ENCODE measurements at regions not wholly inside any gene's neighbourhood (a gene's known extent, or its start where the extent isn't known, plus 50 kb on each side); places are given as distances from the start of the nearest gene placed in this dataset.
"Not testable (repeated sequence)": the region's sequence is repeated elsewhere in the genome, so short reads cannot be mapped to it uniquely, and the experiment has no call there.

DNA sequence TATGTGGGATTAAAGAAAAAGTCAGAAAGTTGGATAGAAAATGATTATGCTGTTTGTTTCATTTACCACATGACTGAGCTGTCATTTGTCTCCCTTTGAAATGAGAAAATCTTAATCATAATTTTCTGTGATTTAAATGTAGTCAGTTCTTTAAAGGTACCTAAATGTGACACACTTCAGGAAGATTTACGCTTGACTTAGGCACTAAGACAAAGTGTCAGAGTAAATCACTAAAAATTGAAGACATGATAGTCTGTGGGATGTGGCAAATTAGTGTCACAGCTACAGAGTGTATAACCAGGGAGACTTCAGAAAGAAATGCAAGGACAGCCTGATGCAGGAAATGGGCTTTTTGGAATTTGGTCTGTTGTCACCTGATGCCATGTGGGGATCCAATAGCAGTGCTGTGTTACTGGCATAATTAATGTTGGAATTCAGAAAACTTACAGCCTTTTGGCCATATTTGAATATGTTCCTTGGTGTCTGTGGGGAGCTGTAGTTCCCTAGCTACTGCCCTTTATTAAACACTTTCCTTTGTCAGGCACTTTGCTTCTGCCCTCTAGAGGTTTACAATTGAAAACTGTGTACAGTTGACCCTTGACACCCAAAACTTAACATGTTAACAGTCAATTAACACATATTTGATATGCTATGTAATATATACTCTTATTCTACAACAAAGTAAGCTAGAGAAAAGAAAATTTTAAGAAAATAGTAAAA lies 493.8 kb downstream of the UTRN start:
- peaks cover 3 to 6% of the 10 kb centered on the region in 2 donors for H3K36me3 Mint-ChIP-seq (ENCODE audit: insufficient read depth in 2 of 2)
- no peak overlapping the region for H3K4me3 Mint-ChIP-seq
- H3K9me3 Mint-ChIP-seq, result no peaks in the 10 kb centered on the region
- DNase-seq (no peak), ATAC-seq (replicated peaks in 1 of 2) (no peak)
- no peaks in the 10 kb centered on the region for H3K27me3 Mint-ChIP-seq (ENCODE audit: low read depth)
- H3K27ac Mint-ChIP-seq, result no peak overlapping the region
- no peaks in the 10 kb centered on the region for H3K4me1 Mint-ChIP-seq (ENCODE audit: low read depth)

DNA sequence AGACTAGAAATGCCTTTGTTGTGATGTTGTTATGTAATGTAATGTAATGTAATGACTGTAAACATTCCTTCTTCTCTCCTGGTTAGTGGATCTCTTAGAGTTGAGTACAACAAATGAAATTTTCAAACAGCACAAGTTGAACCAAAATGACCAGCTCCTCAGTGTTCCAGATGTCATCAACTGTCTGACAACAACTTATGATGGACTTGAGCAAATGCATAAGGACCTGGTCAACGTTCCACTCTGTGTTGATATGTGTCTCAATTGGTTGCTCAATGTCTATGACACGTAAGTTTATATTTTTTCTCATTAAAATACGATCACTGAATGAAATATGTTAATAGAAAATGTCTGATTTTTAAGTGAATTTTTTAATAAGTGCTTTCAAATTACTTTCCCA lies 496.7 kb downstream of the UTRN start:
- no peak overlapping the region for H3K27ac Mint-ChIP-seq

DNA sequence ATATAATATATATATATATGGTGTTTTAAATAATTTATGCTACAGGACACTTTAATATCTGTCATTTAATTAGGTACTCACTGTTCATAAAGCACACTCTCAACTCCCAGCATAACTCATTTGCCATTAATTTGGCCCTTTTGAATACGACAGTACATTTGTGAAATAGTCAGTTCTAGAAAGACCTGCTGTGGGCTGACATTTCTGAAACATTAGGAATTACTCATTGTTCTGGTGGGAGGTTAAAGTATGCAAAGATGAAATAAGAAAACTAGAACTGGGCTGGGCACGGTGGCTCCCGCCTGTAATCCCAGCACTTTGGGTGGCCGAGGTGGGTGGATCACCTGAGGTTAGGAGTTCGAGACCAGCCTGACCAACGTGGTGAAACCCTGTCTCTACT lies 497.5 kb downstream of the UTRN start:
- H3K4me3 Mint-ChIP-seq, result no peak overlapping the region
- no peaks in the 10 kb centered on the region for H3K9me3 Mint-ChIP-seq
- H3K36me3 Mint-ChIP-seq (ENCODE audit: insufficient read depth in 2 of 2), result no peaks in the 10 kb centered on the region
- H3K27me3 Mint-ChIP-seq (ENCODE audit: low read depth), result no peaks in the 10 kb centered on the region
- DNase-seq (peak; percentile 4 to 15), ATAC-seq (replicated peaks in 1 of 2) (peak; percentile 43 to 79)
- no peak overlapping the region for H3K27ac Mint-ChIP-seq
- H3K4me1 Mint-ChIP-seq (ENCODE audit: low read depth), result no peaks in the 10 kb centered on the region

More for the DNA sequence above, 496.7 kb downstream of the UTRN start:
- no peak for DNase-seq
- ATAC-seq (replicated peaks in 1 of 2), result no peak
- no peaks in the 10 kb centered on the region for H3K4me1 Mint-ChIP-seq (ENCODE audit: low read depth)
- no peak overlapping the region for H3K4me3 Mint-ChIP-seq
- peaks cover 0 to under 1% of the 10 kb centered on the region in 2 donors for H3K36me3 Mint-ChIP-seq (ENCODE audit: insufficient read depth in 2 of 2)
- no peaks in the 10 kb centered on the region for H3K9me3 Mint-ChIP-seq
- no peaks in the 10 kb centered on the region for H3K27me3 Mint-ChIP-seq (ENCODE audit: low read depth)

DNA sequence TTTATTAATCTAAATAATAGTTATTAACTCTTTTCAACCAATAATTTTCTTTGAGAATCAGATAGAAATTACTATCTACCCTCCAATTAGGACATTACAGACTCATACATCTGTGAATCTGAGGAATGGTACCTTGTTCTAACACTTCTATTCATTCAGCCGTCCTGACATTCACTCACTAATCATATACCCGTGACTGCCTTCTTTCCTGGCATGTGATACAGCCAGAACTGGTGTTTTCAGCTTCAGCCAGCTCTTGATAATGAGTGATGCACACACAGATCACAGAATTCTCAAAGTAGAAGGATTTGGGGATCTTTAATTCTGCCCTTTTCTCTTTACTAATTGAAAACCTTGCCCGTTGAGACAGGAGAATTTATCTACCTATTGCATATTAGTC lies 499.9 kb downstream of the UTRN start:
- no peaks in the 10 kb centered on the region for H3K4me1 Mint-ChIP-seq (ENCODE audit: low read depth)
- no peak overlapping the region for H3K27ac Mint-ChIP-seq
- no peaks in the 10 kb centered on the region for H3K9me3 Mint-ChIP-seq
- H3K4me3 Mint-ChIP-seq, result no peak overlapping the region
- H3K36me3 Mint-ChIP-seq (ENCODE audit: insufficient read depth in 2 of 2), result no peaks in the 10 kb centered on the region
- ATAC-seq (replicated peaks in 1 of 2) (no peak), DNase-seq (no peak)
- H3K27me3 Mint-ChIP-seq (ENCODE audit: low read depth), result no peaks in the 10 kb centered on the region

DNA sequence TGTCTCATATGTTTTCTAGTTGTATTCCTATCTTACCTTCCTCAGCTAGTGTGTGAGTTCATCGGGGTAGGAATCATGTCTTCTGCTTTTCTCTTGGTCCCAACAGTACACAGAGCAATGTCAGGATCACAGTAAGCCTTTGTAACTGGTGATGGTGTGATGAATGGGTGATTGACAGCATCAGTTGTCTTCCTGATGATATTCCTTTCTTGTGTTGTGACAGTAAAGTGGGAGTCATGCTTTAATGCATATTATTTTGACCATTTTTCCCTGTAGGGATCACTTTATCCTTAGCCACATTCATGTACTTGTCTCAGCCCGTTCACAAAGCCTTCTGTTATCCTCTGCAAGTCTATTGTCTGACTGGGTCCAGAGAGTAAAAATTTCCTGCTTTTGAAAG lies 501.7 kb downstream of the UTRN start:
- Mint-ChIP-seq H3K9me3 (no peaks in the 10 kb centered on the region), H3K27ac (no peak overlapping the region), H3K4me3 (no peak overlapping the region), H3K4me1 (ENCODE audit: low read depth) (no peaks in the 10 kb centered on the region), H3K36me3 (ENCODE audit: insufficient read depth in 2 of 2) (peaks cover 0 to 2% of the 10 kb centered on the region in 2 donors), H3K27me3 (ENCODE audit: low read depth) (no peaks in the 10 kb centered on the region)
- DNase-seq, result no peak
- ATAC-seq (replicated peaks in 1 of 2), result no peak

DNA sequence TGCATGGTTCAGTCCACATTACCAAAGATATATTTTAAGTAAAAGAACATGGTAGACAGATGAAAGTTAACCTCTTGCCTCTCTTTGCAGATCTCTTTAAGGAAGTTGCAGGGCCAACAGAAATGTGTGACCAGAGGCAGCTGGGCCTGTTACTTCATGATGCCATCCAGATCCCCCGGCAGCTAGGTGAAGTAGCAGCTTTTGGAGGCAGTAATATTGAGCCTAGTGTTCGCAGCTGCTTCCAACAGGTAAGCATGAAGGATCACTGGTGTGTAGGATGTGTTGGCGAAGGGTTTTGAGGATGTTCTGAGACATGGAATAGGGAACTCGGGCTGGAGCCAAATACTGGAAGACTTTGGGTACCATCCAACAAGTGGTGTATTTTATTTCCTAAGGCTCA lies 508.6 kb downstream of the UTRN start:
- Mint-ChIP-seq H3K4me3 (no peak overlapping the region), H3K9me3 (peaks cover 2 to 11% of the 10 kb centered on the region in 2 donors), H3K27ac (no peak overlapping the region), H3K36me3 (ENCODE audit: insufficient read depth in 2 of 2) (peaks cover 13 to 27% of the 10 kb centered on the region in 2 donors), H3K4me1 (ENCODE audit: low read depth) (no peaks in the 10 kb centered on the region), H3K27me3 (ENCODE audit: low read depth) (no peaks in the 10 kb centered on the region)
- DNase-seq (no peak), ATAC-seq (replicated peaks in 1 of 2) (no peak)

DNA sequence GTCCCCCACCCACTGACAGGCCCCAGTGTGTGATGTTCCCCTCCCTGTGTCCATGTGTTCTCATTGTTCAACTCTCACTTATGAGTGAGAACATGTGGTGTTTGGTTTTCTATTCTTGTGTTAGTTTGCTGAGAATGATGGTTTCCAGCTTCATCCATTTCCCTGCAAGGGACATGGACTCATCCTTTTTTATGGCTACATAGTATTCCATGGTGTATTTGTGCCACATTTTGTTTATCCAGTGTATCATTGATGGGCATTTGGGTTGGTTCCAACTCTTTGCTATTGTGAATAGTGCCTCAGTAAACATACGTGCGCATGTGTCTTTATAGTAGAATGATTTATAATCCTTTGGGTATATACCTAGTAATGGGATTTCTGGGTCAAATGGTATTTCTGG lies 509.9 kb downstream of the UTRN start:
- H3K27ac Mint-ChIP-seq; H3K4me1 Mint-ChIP-seq (ENCODE audit: low read depth); DNase-seq; H3K4me3 Mint-ChIP-seq; ATAC-seq (replicated peaks in 1 of 2); H3K27me3 Mint-ChIP-seq (ENCODE audit: low read depth): not testable (repeated sequence)
- peaks cover 15 to 27% of the 10 kb centered on the region in 2 donors for H3K36me3 Mint-ChIP-seq (ENCODE audit: insufficient read depth in 2 of 2)
- H3K9me3 Mint-ChIP-seq, result peaks cover 2 to 11% of the 10 kb centered on the region in 2 donors

DNA sequence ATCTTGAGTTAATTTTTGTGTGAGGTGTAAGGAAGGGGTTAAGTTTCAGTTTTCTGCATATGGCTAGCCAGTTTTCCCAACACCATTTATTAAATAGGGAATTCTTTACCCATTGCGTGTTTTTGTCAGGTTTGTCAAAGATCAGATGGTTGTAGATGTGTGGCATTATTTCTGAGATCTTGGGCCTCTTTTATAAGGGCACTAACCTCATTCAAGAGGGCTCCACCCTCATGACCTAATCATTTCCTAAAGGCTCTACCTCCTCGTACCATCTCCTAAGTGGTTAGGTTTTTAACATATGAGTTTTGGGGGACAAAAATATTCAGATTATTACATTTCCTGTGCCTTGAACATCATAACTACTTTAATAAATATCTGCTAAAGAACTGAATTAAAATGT lies 510.9 kb downstream of the UTRN start:
- no peak overlapping the region for H3K4me3 Mint-ChIP-seq
- no peak for ATAC-seq (replicated peaks in 1 of 2)
- H3K27me3 Mint-ChIP-seq (ENCODE audit: low read depth), result no peaks in the 10 kb centered on the region
- peaks cover 2 to 11% of the 10 kb centered on the region in 2 donors for H3K9me3 Mint-ChIP-seq
- H3K27ac Mint-ChIP-seq, result no peak overlapping the region
- no peaks in the 10 kb centered on the region for H3K4me1 Mint-ChIP-seq (ENCODE audit: low read depth)
- peaks cover 15 to 27% of the 10 kb centered on the region in 2 donors for H3K36me3 Mint-ChIP-seq (ENCODE audit: insufficient read depth in 2 of 2)
- no peak for DNase-seq

DNA sequence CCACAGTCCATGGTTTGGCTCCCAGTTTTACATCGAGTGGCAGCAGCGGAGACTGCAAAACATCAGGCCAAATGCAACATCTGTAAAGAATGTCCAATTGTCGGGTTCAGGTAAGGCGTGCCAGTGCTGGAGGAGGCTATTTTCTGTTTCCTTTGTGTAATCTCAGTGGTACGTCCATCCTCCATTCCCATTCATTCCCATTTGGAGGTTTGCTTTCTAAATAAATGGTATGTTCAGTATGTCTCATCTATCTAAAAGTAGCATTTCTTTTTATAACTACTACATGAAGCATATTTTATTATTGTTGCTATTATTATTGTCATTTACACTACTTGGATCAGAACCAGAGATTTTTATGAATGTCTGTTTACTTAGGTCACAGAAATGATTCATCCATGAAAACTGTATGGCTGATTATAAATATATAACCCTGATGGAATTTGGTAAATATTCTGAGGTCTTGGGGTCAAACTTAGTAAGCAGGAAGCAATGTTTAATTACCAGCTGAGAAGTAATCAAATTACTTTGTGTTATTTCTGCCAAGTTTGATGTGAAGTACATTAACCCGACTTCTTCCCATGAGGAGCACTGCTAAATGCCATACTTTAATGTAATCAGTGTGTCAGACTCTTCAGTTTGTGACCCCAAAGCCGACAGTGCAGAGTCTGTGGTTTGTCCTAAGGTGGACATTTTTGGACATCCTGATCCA lies 512.9 kb downstream of the UTRN start:
- no peaks in the 10 kb centered on the region for H3K4me1 Mint-ChIP-seq (ENCODE audit: low read depth)
- H3K4me3 Mint-ChIP-seq, result no peak overlapping the region
- peaks cover 15 to 25% of the 10 kb centered on the region in 2 donors for H3K36me3 Mint-ChIP-seq (ENCODE audit: insufficient read depth in 2 of 2)
- no peak overlapping the region for H3K27ac Mint-ChIP-seq
- peaks cover 2 to 11% of the 10 kb centered on the region in 2 donors for H3K9me3 Mint-ChIP-seq
- ATAC-seq (replicated peaks in 1 of 2) (no peak), DNase-seq (no peak)
- no peaks in the 10 kb centered on the region for H3K27me3 Mint-ChIP-seq (ENCODE audit: low read depth)

DNA sequence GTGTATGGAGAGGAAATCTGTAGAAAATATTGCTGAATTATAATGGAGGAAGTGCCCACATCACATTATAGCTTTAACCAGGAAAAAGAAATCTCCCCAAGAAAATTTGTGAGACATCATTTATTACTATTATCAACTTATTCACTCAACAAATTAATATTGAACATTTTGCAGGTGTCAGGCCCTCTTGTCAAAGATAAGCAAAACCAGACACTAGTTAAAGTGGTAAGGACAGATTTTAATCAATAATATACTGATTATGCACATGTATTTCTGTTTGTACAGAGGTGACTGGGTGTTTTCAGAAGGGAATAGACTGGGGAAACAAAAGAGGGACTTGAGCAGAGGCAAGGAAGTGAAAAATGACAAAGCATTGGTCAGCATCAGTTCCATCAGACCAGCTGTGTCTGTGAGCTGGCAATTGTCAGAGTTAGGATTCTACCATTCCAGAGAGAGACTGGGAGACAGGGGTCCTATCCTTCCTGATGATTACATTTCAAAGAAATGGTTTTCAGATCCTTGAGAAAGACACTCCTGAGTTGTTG lies 519.2 kb downstream of the UTRN start:
- no peaks in the 10 kb centered on the region for H3K4me1 Mint-ChIP-seq (ENCODE audit: low read depth)
- H3K27me3 Mint-ChIP-seq (ENCODE audit: low read depth), result no peaks in the 10 kb centered on the region
- H3K9me3 Mint-ChIP-seq, result no peaks in the 10 kb centered on the region
- H3K4me3 Mint-ChIP-seq, result no peak overlapping the region
- DNase-seq (no peak), ATAC-seq (replicated peaks in 1 of 2) (no peak)
- H3K27ac Mint-ChIP-seq, result peak overlapping the region; percentile 68
- peaks cover 2 to 3% of the 10 kb centered on the region in 2 donors for H3K36me3 Mint-ChIP-seq (ENCODE audit: insufficient read depth in 2 of 2)

DNA sequence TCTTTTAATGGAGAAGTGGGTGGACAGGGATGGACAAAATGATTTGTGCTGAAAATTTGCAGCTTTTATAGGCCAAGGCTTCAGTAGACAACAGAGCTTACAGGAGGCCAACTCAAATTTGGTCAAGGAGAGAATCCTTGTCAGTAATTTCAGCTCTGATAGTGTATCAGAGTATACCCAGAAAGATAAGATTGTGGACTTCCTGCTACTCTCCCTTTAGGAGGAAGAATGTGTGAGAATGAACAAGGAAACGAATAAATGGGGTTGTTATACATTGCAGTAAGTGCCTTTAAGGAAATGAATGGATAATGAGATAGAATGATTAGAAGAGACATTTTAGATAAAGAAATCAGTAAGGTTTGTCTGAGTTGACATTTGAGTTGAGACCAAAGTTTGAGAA lies 519.9 kb downstream of the UTRN start:
- H3K9me3 Mint-ChIP-seq, result no peaks in the 10 kb centered on the region
- ATAC-seq (replicated peaks in 1 of 2) (no peak), DNase-seq (no peak)
- no peaks in the 10 kb centered on the region for H3K4me1 Mint-ChIP-seq (ENCODE audit: low read depth)
- no peaks in the 10 kb centered on the region for H3K27me3 Mint-ChIP-seq (ENCODE audit: low read depth)
- H3K4me3 Mint-ChIP-seq, result no peak overlapping the region
- peak overlapping the region; percentile 21 for H3K27ac Mint-ChIP-seq
- H3K36me3 Mint-ChIP-seq (ENCODE audit: insufficient read depth in 2 of 2), result peaks cover 3 to 4% of the 10 kb centered on the region in 2 donors

DNA sequence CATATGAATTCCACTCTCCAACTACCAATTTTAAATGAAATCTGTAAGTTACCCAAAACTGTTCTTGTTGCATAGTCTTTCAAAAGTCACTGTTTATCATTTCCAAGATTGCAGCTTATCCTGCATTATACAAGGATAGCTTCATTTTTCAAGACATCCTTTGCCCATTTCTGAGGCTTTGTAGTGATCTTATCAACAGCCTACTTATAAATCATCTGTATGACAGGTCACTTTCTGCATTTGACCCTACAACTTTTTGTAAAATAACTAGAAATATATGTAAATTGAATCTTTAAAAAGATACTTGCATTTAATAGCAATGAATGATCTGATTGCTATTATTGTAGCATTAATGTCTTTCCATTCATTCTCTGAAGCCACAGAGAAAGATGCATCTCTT lies 521.1 kb downstream of the UTRN start:
- Mint-ChIP-seq H3K9me3 (no peaks in the 10 kb centered on the region), H3K27ac (no peak overlapping the region), H3K36me3 (ENCODE audit: insufficient read depth in 2 of 2) (peaks cover 3 to 4% of the 10 kb centered on the region in 2 donors), H3K27me3 (ENCODE audit: low read depth) (no peaks in the 10 kb centered on the region), H3K4me3 (no peak overlapping the region), H3K4me1 (ENCODE audit: low read depth) (no peaks in the 10 kb centered on the region)
- no peak for ATAC-seq (replicated peaks in 1 of 2)
- no peak for DNase-seq

DNA sequence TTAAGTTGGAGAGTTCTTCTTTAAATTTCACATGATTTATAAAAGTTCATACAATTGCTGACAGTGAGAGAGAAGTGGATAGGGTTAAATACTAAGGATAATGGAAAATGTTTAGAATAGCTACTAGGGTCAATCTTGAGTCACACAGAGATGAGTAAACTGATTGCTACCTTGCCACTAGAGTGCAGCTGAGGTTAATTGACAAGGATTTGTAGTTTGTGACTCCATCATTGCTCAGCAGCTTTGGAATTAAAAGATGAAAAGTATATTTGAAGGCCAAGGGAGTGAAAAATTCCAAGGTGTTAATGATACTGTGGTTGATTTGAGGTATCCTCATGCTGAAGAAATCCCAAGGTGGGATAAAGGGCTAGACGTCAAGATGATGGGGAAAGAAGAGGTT lies 524.0 kb downstream of the UTRN start:
- DNase-seq (no peak), ATAC-seq (replicated peaks in 1 of 2) (no peak)
- Mint-ChIP-seq H3K27ac (peak overlapping the region; percentile 88), H3K4me3 (no peak overlapping the region), H3K9me3 (no peaks in the 10 kb centered on the region), H3K36me3 (ENCODE audit: insufficient read depth in 2 of 2) (peaks cover 5 to 6% of the 10 kb centered on the region in 2 donors), H3K27me3 (ENCODE audit: low read depth) (no peaks in the 10 kb centered on the region), H3K4me1 (ENCODE audit: low read depth) (no peaks in the 10 kb centered on the region)

Measured in activated T-cell treated with anti-CD3 and anti-CD28 coated beads, Interleukin-2, amount 50 U/mL, for 72 hours (primary cell).